ENCODE measurements at regions not wholly inside any gene's neighbourhood (a gene's known extent, or its start where the extent isn't known, plus 50 kb on each side); places are given as distances from the start of the nearest gene placed in this dataset.

GRCh38 chr1:229031481-229032341, 239.2 kb upstream of the RAB4A start (continued):
- TF ChIP-seq IRF9 (CRISPR knock-in tag; IDR thresholded peaks at IDR 0.05; ENCODE audit: borderline replicate concordance) (no peak), SNAPC5 (CRISPR knock-in tag; IDR thresholded peaks at IDR 0.05; ENCODE audit: borderline replicate concordance) (0 out of 2 replicates have a peak, but pooled peaks have one; percentile 23), MTA1 (CRISPR knock-in tag; IDR thresholded peaks at IDR 0.05; ENCODE audit: borderline replicate concordance) (peak; percentile 65; the same call in 1 of the 2 replicates), SP5 (CRISPR knock-in tag; IDR thresholded peaks at IDR 0.05; ENCODE audit: borderline replicate concordance, low read depth) (peak; percentile 91), ZNF501 (CRISPR knock-in tag; IDR thresholded peaks at IDR 0.05) (peak; percentile 57), SOX5 (CRISPR knock-in tag; IDR thresholded peaks at IDR 0.05; ENCODE audit: borderline replicate concordance) (peak; percentile 71; the same call in 1 of the 2 replicates), ZNF850 (CRISPR knock-in tag; conservative IDR thresholded peaks at IDR 0.05) (no peak), ZNF446 (CRISPR knock-in tag; IDR thresholded peaks at IDR 0.05) (no peak), TBX2 (CRISPR knock-in tag; IDR thresholded peaks at IDR 0.05; ENCODE audit: borderline replicate concordance) (peak; percentile 70), NR2F6 (IDR thresholded peaks at IDR 0.05) (peak; percentile 68), NR2F6 (CRISPR knock-in tag; IDR thresholded peaks at IDR 0.05) (peak; percentile 81; the same call in 1 of the 2 replicates), ZNF607 (CRISPR knock-in tag; IDR thresholded peaks at IDR 0.05; ENCODE audit: borderline replicate concordance) (peak; percentile 37; the same call in 1 of the 2 replicates), CEBPB (IDR thresholded peaks at IDR 0.05; ENCODE audit: borderline replicate concordance, low read depth, low read length) (peak; percentile 49; the same call in 1 of the 2 replicates), ZNF101 (CRISPR knock-in tag; IDR thresholded peaks at IDR 0.05; ENCODE audit: borderline replicate concordance, low read depth) (no peak), HIC2 (CRISPR knock-in tag; IDR thresholded peaks at IDR 0.05; ENCODE audit: low read depth) (0 out of 2 replicates have a peak, but pooled peaks have one; percentile 26), MAFF (IDR thresholded peaks at IDR 0.05; ENCODE audit: low read depth, low read length) (no peak), HNF1A (IDR thresholded peaks at IDR 0.05; ENCODE audit: low read depth) (0 out of 2 replicates have a peak, but pooled peaks have one; percentile 15), HNF1A (CRISPR knock-in tag; IDR thresholded peaks at IDR 0.05; ENCODE audit: borderline replicate concordance) (peak; percentile 81; the same call in 1 of the 2 replicates), FOSL2 (CRISPR knock-in tag; IDR thresholded peaks at IDR 0.05) (peak; percentile 36; the same call in 1 of the 2 replicates), ZBTB43 (CRISPR knock-in tag; conservative IDR thresholded peaks at IDR 0.05) (0 out of 2 replicates have a peak, but pooled peaks have one; percentile 27), ADNP (CRISPR knock-in tag; IDR thresholded peaks at IDR 0.05) (peak; percentile 55; the same call in 1 of the 2 replicates)

Data from HepG2 (cell line).